ENCODE measurements at regions not wholly inside any gene's neighbourhood (a gene's known extent, or its start where the extent isn't known, plus 50 kb on each side); places are given as distances from the start of the nearest gene placed in this dataset.

DNA sequence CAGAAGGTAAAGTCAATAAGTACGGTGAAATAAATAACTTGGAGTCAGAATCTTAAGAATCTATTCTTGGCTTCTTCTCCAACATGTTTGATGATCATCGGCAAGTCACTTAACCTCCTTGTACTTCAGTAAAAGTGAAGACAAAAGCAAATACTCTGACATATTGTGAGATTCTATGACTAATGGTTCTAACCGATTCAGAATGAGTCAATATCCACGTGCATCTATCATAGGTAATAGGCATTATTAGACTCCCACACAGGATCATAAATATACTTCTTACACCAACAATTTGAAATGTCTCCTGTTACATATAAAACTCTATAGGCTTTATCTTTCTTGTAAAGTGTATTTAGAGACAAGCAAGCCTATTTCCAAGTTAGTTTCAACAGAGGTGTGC lies 144.4 kb upstream of the ATXN7L3B start:
- intact Hi-C loops (cut with micrococcal nuclease; ENCODE audit: unreplicated experiment): no loop called here
- Histone ChIP-seq H3K27ac (ENCODE audit: low read depth, low read length, poor library complexity, severe bottlenecking) (no peak overlapping the region), H3K4me1 (ENCODE audit: insufficient read depth, low read length, poor library complexity, severe bottlenecking) (no peaks in the 10 kb centered on the region), H3K9me3 (ENCODE audit: low read depth, low read length, poor library complexity, severe bottlenecking) (no peaks in the 10 kb centered on the region), H3K4me3 (ENCODE audit: low read depth, low read length, poor library complexity, severe bottlenecking) (no peak overlapping the region), H3K36me3 (ENCODE audit: insufficient read depth, low read length, poor library complexity, severe bottlenecking) (no peaks in the 10 kb centered on the region), H3K27me3 (replicated peaks; ENCODE audit: insufficient read depth, low read depth, low read length, poor library complexity) (no peaks in the 10 kb centered on the region)
- ChIA-PET CTCF (no interaction called here), POLR2A (ENCODE audit: low non-redundant PET) (no interaction called here)
- DNase-seq (ENCODE audit: low spot score): no peak
- TF ChIP-seq EZH2 (IDR thresholded peaks at IDR 0.05; ENCODE audit: borderline replicate concordance, low read depth, low read length, poor library complexity, severe bottlenecking): no peak
- TF ChIP-seq, protein P1, sequence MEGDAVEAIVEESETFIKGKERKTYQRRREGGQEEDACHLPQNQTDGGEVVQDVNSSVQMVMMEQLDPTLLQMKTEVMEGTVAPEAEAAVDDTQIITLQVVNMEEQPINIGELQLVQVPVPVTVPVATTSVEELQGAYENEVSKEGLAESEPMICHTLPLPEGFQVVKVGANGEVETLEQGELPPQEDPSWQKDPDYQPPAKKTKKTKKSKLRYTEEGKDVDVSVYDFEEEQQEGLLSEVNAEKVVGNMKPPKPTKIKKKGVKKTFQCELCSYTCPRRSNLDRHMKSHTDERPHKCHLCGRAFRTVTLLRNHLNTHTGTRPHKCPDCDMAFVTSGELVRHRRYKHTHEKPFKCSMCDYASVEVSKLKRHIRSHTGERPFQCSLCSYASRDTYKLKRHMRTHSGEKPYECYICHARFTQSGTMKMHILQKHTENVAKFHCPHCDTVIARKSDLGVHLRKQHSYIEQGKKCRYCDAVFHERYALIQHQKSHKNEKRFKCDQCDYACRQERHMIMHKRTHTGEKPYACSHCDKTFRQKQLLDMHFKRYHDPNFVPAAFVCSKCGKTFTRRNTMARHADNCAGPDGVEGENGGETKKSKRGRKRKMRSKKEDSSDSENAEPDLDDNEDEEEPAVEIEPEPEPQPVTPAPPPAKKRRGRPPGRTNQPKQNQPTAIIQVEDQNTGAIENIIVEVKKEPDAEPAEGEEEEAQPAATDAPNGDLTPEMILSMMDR (conservative IDR thresholded peaks at IDR 0.05; ENCODE audit: low read depth, low read length): no peak
- BruUV-seq (replicated peaks): no TSS peak

DNA sequence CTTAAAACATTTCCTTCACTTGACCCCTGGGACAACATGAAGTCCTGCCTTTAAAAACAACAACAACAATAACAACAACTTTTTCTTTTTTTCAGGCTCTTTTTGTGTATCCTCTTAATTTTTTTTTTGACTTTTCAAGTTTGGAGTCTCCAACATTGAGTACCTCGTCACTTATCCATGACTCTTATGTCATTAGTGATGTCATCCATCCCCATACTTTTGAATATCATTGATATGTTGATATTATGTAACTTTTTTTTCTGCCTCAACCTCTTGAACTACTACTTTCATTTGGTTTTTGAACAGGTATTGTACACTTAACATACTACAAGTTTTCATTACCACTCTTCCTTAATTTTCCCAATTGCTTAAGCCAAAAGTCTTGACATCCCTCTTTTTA lies 143.0 kb upstream of the ATXN7L3B start:
- no peak overlapping the region for H3K4me3 ChIP-seq (ENCODE audit: low read depth, low read length, poor library complexity, severe bottlenecking)
- no peak overlapping the region for H3K27ac ChIP-seq (ENCODE audit: low read depth, low read length, poor library complexity, severe bottlenecking)
- POLR2A ChIA-PET (ENCODE audit: low non-redundant PET): no interaction called here
- CTCF ChIA-PET: no interaction called here
- TF ChIP-seq EZH2 (IDR thresholded peaks at IDR 0.05; ENCODE audit: borderline replicate concordance, low read depth, low read length, poor library complexity, severe bottlenecking): no peak
- TF ChIP-seq, protein P1 (conservative IDR thresholded peaks at IDR 0.05; ENCODE audit: low read depth, low read length): no peak
- H3K27me3 ChIP-seq (replicated peaks; ENCODE audit: insufficient read depth, low read depth, low read length, poor library complexity): no peaks in the 10 kb centered on the region
- no peaks in the 10 kb centered on the region for H3K36me3 ChIP-seq (ENCODE audit: insufficient read depth, low read length, poor library complexity, severe bottlenecking)
- intact Hi-C loops (cut with micrococcal nuclease; ENCODE audit: unreplicated experiment): no loop called here
- DNase-seq (ENCODE audit: low spot score): no peak
- no peaks in the 10 kb centered on the region for H3K9me3 ChIP-seq (ENCODE audit: low read depth, low read length, poor library complexity, severe bottlenecking)
- BruUV-seq (replicated peaks): no TSS peak
- no peaks in the 10 kb centered on the region for H3K4me1 ChIP-seq (ENCODE audit: insufficient read depth, low read length, poor library complexity, severe bottlenecking)

DNA sequence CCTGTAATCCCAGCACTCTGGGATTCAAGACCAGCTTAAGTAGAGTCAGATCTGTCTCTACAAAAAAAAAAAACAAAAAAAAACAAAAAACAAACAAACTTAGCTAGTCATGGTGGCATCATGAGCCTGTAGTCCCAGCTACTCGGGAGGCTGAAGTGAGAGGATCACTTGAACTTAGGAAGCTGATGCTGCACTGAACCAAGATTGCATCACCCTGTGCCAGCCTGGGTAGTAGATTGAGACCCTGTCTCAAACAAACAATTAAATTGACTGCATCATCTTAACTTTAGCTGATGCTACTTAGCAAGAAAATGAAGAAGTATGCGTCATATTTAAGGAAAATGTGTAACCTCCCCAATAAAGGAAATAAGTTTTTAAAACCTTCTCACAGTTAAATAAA lies 136.6 kb upstream of the ATXN7L3B start:
- CTCF ChIA-PET: no interaction called here
- no TSS peak for BruUV-seq (replicated peaks)
- no peak overlapping the region for H3K4me3 ChIP-seq (ENCODE audit: low read depth, low read length, poor library complexity, severe bottlenecking)
- H3K36me3 ChIP-seq (ENCODE audit: insufficient read depth, low read length, poor library complexity, severe bottlenecking): no peaks in the 10 kb centered on the region
- no peaks in the 10 kb centered on the region for H3K27me3 ChIP-seq (replicated peaks; ENCODE audit: insufficient read depth, low read depth, low read length, poor library complexity)
- no peaks in the 10 kb centered on the region for H3K9me3 ChIP-seq (ENCODE audit: low read depth, low read length, poor library complexity, severe bottlenecking)
- H3K4me1 ChIP-seq (ENCODE audit: insufficient read depth, low read length, poor library complexity, severe bottlenecking): no peaks in the 10 kb centered on the region
- POLR2A ChIA-PET (ENCODE audit: low non-redundant PET): no interaction called here
- peak overlapping the region; percentile 3 for H3K27ac ChIP-seq (ENCODE audit: low read depth, low read length, poor library complexity, severe bottlenecking)
- intact Hi-C loops (cut with micrococcal nuclease; ENCODE audit: unreplicated experiment): no loop called here
- peak; percentile 10 for DNase-seq (ENCODE audit: low spot score)
- TF ChIP-seq, protein P1 (conservative IDR thresholded peaks at IDR 0.05; ENCODE audit: low read depth, low read length): no peak
- no peak for TF ChIP-seq EZH2 (IDR thresholded peaks at IDR 0.05; ENCODE audit: borderline replicate concordance, low read depth, low read length, poor library complexity, severe bottlenecking)

Data from A673 (cell line).